Gastroesophageal sphincter (tissue), 3 donors: ENCODE measurements at regions not wholly inside any gene's neighbourhood (a gene's known extent, or its start where the extent isn't known, plus 50 kb on each side); places are given as distances from the start of the nearest gene placed in this dataset.

Experiments
- CTCF ChIP-seq, 4 experiments: fragments of 200-600 bp in 2 of 4; fragments of 450-650 bp in 2 of 4; sonication (generic) in 1 of 4; IDR thresholded peaks; one replicate each; pipeline ENCODE4 v1.5.1; 2017 to 2019; ENCODE audit warnings: antibody characterized with exemption in 4 of 4, mild to moderate bottlenecking in 2 of 4, moderate library complexity in 2 of 4
- EP300 ChIP-seq: sonication (generic); formaldehyde crosslinking; IDR thresholded peaks from one replicate; pipeline ENCODE4 v1.6.1; 2017; ENCODE audit warnings: antibody characterized with exemption, mild to moderate bottlenecking

- TF ChIP-seq CTCF (IDR thresholded peaks at IDR 0.05) (no peak), EP300 (no peak)
Observed at GRCh38 chrX:69028761-69029120, 136.5 kb downstream of the PJA1 start.
